LoVo (cell line): ENCODE measurements at regions not wholly inside any gene's neighbourhood (a gene's known extent, or its start where the extent isn't known, plus 50 kb on each side); places are given as distances from the start of the nearest gene placed in this dataset.

ENCODE experiments used
- DNase-seq: peaks from one replicate; pipeline ENCODE4 v3.0.0-alpha.2; 2016; ENCODE audit warnings: low spot score

DNA sequence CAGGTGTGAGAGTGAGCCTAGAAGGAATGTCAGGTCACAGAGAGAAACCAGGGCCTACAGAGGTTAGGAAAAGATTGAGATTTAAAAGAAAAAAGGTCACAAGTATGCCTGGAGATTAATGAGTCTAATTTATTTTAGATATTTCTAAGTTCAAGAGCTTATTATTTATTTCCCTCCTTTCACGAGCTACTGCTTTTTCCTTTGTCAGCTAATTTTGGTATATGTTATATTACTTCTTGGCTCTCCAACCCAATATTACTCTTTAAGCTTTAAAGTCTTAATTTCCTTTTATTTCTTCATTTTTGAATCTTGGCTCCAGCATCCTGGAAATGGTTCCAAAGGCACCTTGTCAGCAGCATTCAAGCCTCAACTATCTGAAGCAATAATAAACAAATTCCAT is 109.5 kb upstream of the MIS18BP1 start:
- no peak for DNase-seq

DNA sequence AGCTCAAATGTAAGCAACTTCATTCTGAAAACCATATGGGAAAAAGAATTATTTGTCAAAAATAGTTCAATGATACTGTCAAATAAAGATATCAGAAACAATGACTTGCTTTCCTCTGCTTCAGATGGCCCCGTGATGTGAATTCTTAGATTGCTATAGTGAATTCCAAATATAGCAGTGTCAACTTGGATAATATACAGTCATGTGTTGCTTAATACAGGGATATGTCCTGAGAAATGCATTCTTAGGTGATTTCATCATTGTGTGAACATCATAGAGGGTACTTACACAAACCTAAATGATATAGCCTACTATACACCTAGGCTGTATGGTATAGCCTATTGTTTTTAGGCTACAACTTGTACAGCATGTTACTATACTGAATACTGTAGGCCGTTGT is 108.7 kb upstream of the MIS18BP1 start:
- DNase-seq: no peak

- DNase-seq: no peak
Observed at GRCh38 chr14:45359746-45360145, 106.7 kb upstream of the MIS18BP1 start.

DNA sequence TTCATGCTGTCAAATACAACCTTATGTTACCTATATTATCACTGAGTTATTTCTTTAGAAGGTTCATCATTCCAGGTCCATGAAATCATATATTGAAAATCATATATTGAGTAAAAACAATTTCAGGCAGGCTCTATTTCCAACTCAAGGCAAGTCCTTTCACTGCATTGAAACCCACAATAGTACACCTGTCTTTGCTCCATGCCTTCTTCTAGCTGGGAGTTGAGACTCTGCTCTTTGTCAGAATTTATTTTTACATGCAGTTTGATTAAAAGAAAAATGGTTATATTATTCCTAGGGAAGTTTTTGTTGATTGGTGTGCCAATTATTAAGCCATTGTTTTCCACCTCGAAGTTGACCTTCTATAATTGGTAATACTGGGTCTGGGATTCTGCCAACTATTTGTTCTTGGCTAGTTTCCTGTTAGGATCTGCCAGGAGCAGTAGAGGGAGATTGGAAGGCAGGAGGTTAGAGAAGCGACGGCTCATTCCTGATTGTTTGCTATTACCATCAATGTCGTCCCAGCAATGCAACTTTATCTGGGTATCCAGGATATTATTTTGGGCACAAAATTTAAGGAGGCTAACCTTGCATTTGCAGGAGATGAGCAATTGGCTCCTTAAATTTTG is 79.5 kb upstream of the MIS18BP1 start:
- DNase-seq: no peak

- no peak for DNase-seq
Observed at GRCh38 chr14:45308745-45309397, 55.9 kb upstream of the MIS18BP1 start.
